GM12878 (cell line): ENCODE measurements at regions not wholly inside any gene's neighbourhood (a gene's known extent, or its start where the extent isn't known, plus 50 kb on each side); places are given as distances from the start of the nearest gene placed in this dataset.

Experiments used
- BHLHE40 ChIP-seq, 2 experiments: fragments of 450-650 bp in 1 of 2; IDR thresholded peaks; 2 replicates each; pipeline ENCODE4 v1.6.1; 2011 to 2017; ENCODE audit warnings: low read depth in 2 of 2, borderline replicate concordance in 1 of 2, improper control_type of control experiment in 1 of 2, low read length in 1 of 2, mild to moderate bottlenecking in 1 of 2
- CBX5 ChIP-seq: sonication (generic); IDR thresholded peaks from 2 replicates; pipeline ENCODE4 v1.6.1; 2016; ENCODE audit warnings: low read depth, moderate library complexity, mild to moderate bottlenecking, inconsistent platforms
- E2F4 ChIP-seq: IDR thresholded peaks from 2 replicates; pipeline ENCODE4 v1.6.1; 2012; ENCODE audit warnings: low read depth, low read length, improper control_type of control experiment
- EED ChIP-seq: sonication (generic); IDR thresholded peaks from 2 replicates; pipeline ENCODE4 v1.6.1; 2016; ENCODE audit warnings: antibody characterized with exemption, low read depth
- GATAD2B ChIP-seq: fragments of 450-650 bp; conservative IDR thresholded peaks from 2 replicates; pipeline ENCODE4 v1.6.1; 2017; ENCODE audit warnings: low read depth, mild to moderate bottlenecking, moderate library complexity
- JUND ChIP-seq: IDR thresholded peaks from 2 replicates; pipeline ENCODE4 v1.6.1; 2012; ENCODE audit warnings: low read depth, mild to moderate bottlenecking, low read length, improper control_type of control experiment, moderate library complexity
- MAX ChIP-seq: IDR thresholded peaks from 2 replicates; pipeline ENCODE4 v1.6.1; 2012; ENCODE audit warnings: low read depth, low read length, improper control_type of control experiment
- MLLT1 ChIP-seq: fragments of 450-650 bp; IDR thresholded peaks from 2 replicates; pipeline ENCODE4 v1.6.1; 2016; ENCODE audit warnings: mild to moderate bottlenecking
- MXI1 ChIP-seq: fragments of 150-350 bp; IDR thresholded peaks from 2 replicates; pipeline ENCODE4 v1.6.1; 2011; ENCODE audit warnings: low read depth, mild to moderate bottlenecking, inconsistent platforms, low read length, improper control_type of control experiment
- NBN ChIP-seq: fragments of 450-650 bp; IDR thresholded peaks from 2 replicates; pipeline ENCODE4 v1.6.1; 2016
- NRF1 ChIP-seq: conservative IDR thresholded peaks from 2 replicates; pipeline ENCODE4 v1.6.1; 2011; ENCODE audit warnings: mild to moderate bottlenecking, low read depth, low read length, improper control_type of control experiment
- POU2F2 ChIP-seq: IDR thresholded peaks from 3 replicates; pipeline ENCODE4 v1.6.1; 2011; ENCODE audit warnings: low read depth, mild to moderate bottlenecking, low read length, borderline replicate concordance
- RB1 ChIP-seq: fragments of 450-650 bp; formaldehyde crosslinking; IDR thresholded peaks from 2 replicates; pipeline ENCODE4 v1.6.1; 2017; ENCODE audit warnings: mild to moderate bottlenecking, borderline replicate concordance
- RUNX3 ChIP-seq: IDR thresholded peaks from 2 replicates; pipeline ENCODE4 v1.6.1; 2012; ENCODE audit warnings: low read length, inconsistent platforms
- SMARCA5 ChIP-seq: fragments of 450-650 bp; IDR thresholded peaks from 2 replicates; pipeline ENCODE4 v1.6.1; 2017; ENCODE audit warnings: mild to moderate bottlenecking
- SREBF1 ChIP-seq: IDR thresholded peaks from 2 replicates; pipeline ENCODE4 v1.6.1; 2012; ENCODE audit warnings: mild to moderate bottlenecking, low read length
- STAT1 ChIP-seq: fragments of 450-650 bp; conservative IDR thresholded peaks from 2 replicates; pipeline ENCODE4 v1.6.1; 2014; ENCODE audit warnings: antibody characterized with exemption, mild to moderate bottlenecking
- TARDBP ChIP-seq: IDR thresholded peaks from 2 replicates; pipeline ENCODE4 v1.6.1; 2016; ENCODE audit warnings: borderline replicate concordance
- YY1 ChIP-seq: IDR thresholded peaks from 2 replicates; pipeline ENCODE4 v1.6.1; 2011; ENCODE audit warnings: low read depth, mild to moderate bottlenecking, low read length
- ZBTB40 ChIP-seq: fragments of 450-650 bp; IDR thresholded peaks from 2 replicates; pipeline ENCODE4 v1.6.1; 2016; ENCODE audit warnings: mild to moderate bottlenecking, moderate library complexity, borderline replicate concordance
- ZNF384 ChIP-seq: IDR thresholded peaks from 2 replicates; pipeline ENCODE4 v1.6.1; 2012; ENCODE audit warnings: low read depth, mild to moderate bottlenecking, low read length, improper control_type of control experiment, borderline replicate concordance

GRCh38 chr6:40308533-40309306, 278.4 kb downstream of the LRFN2 start (continued):
- no peak for TF ChIP-seq E2F4
- TF ChIP-seq ZNF384, result no peak; the same call in 1 of the 2 replicates
- 0 out of 2 replicates have a peak, but pooled peaks have one; percentile 31 for TF ChIP-seq YY1
- no peak for TF ChIP-seq EED
- no peak for TF ChIP-seq ZBTB40
- no peak for TF ChIP-seq STAT1
- TF ChIP-seq SREBF1, result no peak
- no peak for TF ChIP-seq RUNX3
- TF ChIP-seq NBN, result no peak
- TF ChIP-seq BHLHE40 (IDR thresholded peaks at IDR 0.05; ENCODE audit: borderline replicate concordance in 1 of 2, low read depth in 2 of 2, low read length in 1 of 2), result no peak; a peak in 1 of 4 replicates
- peak; percentile 64; the same call in 1 of the 2 replicates for TF ChIP-seq SMARCA5
- TF ChIP-seq MAX, result no peak
- TF ChIP-seq POU2F2, result no peak
- no peak for TF ChIP-seq NRF1
- 0 out of 2 replicates have a peak, but pooled peaks have one; percentile 37 for TF ChIP-seq GATAD2B
- TF ChIP-seq TARDBP, result no peak
- TF ChIP-seq MLLT1, result no peak
- 0 out of 2 replicates have a peak, but pooled peaks have one; percentile 65 for TF ChIP-seq RB1
- no peak for TF ChIP-seq MXI1
- TF ChIP-seq JUND, result no peak
- no peak for TF ChIP-seq CBX5
